ES-I3 (cell line): ENCODE measurements at regions not wholly inside any gene's neighbourhood (a gene's known extent, or its start where the extent isn't known, plus 50 kb on each side); places are given as distances from the start of the nearest gene placed in this dataset.

Experiments used
- H3K36me3 ChIP-seq: 2 replicates; pipeline ENCODE4 v1.6.1; 2013; ENCODE audit warnings: mild to moderate bottlenecking, low read length, control low read depth, moderate library complexity; ENCODE audit not compliant: insufficient read depth
- H3K4me1 ChIP-seq: 2 replicates; pipeline ENCODE4 v1.6.1; 2013; ENCODE audit warnings: mild to moderate bottlenecking, control low read depth, low read length; ENCODE audit not compliant: insufficient read depth
- H3K9ac ChIP-seq: 2 replicates; pipeline ENCODE4 v1.6.1; 2013; ENCODE audit warnings: low read depth, mild to moderate bottlenecking, low read length, moderate library complexity
- H3K9me3 ChIP-seq: 2 replicates; pipeline ENCODE4 v1.6.1; 2013; ENCODE audit warnings: mild to moderate bottlenecking, low read length, moderate library complexity; ENCODE audit not compliant: control insufficient read depth, insufficient read depth

DNA sequence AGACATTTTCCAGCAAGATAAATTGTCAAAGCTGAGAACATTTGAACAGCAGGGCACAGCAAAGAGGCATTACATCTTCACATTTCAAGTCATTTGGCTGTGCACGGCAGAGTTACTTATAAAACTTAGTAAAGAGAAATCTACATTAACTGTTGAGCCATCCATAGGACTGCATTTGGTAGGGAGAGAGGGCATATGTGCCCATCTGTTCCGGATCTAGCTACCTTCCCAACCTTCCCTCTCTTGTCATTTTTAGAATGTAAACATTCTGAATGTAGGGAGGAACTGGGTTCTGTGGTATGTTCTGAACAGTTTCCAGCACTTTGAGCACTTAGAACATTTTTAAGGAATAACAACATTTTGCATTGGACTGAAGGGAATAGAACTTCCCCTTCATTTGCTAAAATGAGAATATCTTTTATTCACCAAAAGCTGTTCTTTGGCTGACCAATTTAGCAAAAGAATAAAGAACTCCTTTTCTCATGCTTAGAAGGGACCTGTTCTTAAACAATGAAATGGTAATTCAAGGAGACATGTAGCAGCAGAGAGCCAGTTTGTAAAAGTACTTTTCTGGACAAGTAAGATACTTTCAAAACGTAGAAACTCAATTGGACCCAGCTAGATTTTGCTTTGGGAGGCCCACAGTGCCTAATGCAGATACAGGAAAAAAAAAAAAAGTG lies 104.4 kb downstream of the CETN3 start:
- Histone ChIP-seq H3K36me3 (no peaks in the 10 kb centered on the region), H3K9ac (no peak overlapping the region), H3K9me3 (no peaks in the 10 kb centered on the region), H3K4me1 (peaks cover 9% of the 10 kb centered on the region; the same call in 1 of the 2 replicates)

DNA sequence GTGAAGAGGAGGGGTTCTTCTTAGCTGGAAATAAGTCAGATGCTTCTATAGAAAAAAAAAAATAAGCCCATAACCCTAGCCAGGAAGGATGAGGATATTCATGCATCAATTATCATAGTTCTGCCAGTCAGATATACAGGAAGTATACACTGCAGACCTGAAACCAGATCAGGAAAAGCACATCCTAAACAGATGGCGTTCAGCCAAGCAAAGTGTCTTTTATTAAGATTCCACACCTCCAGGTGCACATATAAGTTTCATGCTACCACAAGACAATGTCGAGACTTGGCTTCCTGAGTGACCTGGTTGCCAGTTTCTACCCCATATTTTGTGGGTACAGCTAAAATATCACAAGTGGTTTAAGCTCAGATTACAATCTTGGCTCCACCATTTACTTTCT lies 108.3 kb downstream of the CETN3 start:
- H3K9me3 ChIP-seq: no peaks in the 10 kb centered on the region
- H3K9ac ChIP-seq: no peak overlapping the region
- no peaks in the 10 kb centered on the region for H3K36me3 ChIP-seq
- H3K4me1 ChIP-seq: peaks cover 15% of the 10 kb centered on the region; the same call in 1 of the 2 replicates

DNA sequence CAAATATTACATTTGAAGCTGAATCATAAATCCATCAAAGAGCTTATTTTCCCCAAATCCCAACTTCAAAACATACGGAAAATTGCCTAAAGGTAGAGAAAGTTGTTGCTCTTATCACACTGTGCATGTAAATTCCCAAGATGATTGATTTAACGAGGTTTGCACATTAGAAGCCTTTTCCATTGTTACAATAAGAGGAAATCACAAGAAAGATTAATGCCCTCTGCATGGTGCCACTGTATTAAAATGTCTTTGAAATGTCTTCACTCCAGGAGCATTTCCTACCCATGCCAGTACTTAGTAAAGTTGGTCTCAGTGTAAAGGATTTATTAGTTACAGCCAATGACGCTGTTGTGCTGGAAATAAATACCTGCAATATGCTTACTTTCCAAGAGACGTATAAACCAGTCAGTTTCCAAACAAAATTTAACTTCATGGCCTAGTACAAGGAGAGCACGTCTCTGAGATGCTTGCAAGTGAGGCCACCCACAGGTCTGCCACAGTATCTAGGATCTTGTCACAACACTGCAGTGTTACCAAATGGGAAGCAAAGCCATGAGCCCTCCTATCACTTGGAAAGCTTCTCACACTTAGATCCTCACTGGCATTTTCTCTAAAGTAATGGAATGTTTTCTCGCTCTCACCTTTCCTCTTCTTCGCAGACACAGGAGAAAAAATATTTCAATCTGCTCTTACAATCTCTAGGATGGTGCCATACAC lies 112.4 kb downstream of the CETN3 start:
- Histone ChIP-seq H3K9me3 (no peaks in the 10 kb centered on the region), H3K36me3 (no peaks in the 10 kb centered on the region), H3K9ac (no peak overlapping the region), H3K4me1 (0 out of 2 replicates have a peak, but pooled peaks cover 5% of the 10 kb centered on the region)

DNA sequence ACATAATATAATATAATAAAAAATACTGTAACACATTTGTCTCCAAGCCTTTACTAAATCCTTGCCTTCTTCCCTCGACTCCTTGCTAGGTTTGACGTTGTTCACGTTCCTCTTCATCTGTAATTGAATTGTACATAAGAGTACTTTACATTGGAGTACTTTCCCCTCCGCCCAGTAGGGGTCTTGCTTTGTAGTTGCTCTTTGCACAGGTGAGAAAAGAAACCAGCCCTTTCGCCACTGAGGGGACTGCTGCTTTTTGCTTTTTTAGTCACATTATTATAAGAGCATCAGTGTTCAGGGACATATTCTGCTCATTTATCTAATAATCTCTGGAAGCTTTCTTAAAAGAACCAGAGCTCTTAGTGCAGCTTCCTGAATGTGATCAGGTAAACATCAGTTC lies 115.0 kb downstream of the CETN3 start:
- 0 out of 2 replicates have a peak, but pooled peaks cover 3% of the 10 kb centered on the region for H3K9me3 ChIP-seq
- 0 out of 2 replicates have a peak, but pooled peaks cover 5% of the 10 kb centered on the region for H3K4me1 ChIP-seq
- no peak overlapping the region for H3K9ac ChIP-seq
- no peaks in the 10 kb centered on the region for H3K36me3 ChIP-seq

DNA sequence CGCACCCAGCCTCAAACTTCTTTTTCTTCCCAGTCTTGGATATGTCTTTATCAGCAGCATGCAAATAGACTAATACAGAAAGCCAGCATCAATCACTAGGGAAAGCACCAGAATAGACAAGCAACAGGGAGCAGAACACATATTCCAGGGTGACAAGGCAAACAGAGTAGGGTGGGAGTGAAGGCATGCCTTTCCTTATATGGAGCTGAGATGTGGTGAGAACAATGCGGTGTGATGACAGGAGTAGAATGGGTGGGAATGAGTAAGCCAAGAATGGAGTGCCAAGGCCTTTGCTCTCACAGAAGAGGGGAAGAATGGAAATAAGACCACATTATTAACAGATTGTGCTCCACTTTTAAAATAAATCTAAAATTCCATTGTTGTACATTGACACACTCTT lies 115.6 kb downstream of the CETN3 start:
- Histone ChIP-seq H3K9ac (no peak overlapping the region), H3K4me1 (0 out of 2 replicates have a peak, but pooled peaks cover 5% of the 10 kb centered on the region), H3K36me3 (no peaks in the 10 kb centered on the region), H3K9me3 (0 out of 2 replicates have a peak, but pooled peaks cover 3% of the 10 kb centered on the region)

DNA sequence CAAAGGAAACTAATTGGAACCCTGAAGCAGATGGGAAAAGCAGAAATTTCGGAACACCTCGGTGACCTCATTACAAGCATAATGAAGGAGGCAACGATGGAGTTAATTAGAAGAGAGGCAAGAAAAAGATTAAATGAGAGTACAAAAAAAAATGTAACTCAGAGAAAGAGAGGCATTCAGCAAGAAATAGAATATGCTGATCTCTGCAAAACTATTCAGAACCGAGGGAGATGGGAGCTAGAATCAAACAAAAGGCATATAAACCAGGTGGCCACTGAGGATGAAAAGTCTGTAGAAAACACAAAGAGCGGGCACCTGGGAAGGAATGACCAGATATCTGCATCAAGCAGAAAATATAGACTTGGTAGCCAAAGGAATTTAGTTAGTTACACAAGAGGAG lies 118.9 kb downstream of the CETN3 start:
- Histone ChIP-seq H3K9me3 (0 out of 2 replicates have a peak, but pooled peaks cover 3% of the 10 kb centered on the region), H3K4me1 (no peaks in the 10 kb centered on the region), H3K36me3 (no peaks in the 10 kb centered on the region), H3K9ac (no peak overlapping the region)

DNA sequence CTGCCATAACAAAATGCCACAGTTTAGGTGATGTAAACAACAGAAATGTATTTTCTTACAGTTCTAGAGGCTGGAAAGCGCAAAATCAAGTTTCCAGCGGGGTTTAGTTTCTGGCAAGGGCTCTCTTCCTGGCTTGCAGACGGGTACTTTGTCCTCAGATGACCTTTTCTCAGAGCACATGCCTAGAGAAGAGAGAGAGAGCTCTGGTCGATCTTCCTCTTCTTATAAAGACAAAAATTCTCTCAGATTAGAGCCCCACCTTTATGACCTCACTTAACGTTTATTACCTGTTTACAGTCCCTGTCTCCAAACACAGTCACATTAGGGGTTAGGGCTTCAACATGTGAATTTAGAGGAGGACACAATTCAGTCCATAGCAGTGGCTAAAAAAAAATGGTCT lies 119.7 kb downstream of the CETN3 start:
- Histone ChIP-seq H3K9me3 (0 out of 2 replicates have a peak, but pooled peaks cover 3% of the 10 kb centered on the region), H3K36me3 (no peaks in the 10 kb centered on the region), H3K9ac (no peak overlapping the region), H3K4me1 (no peaks in the 10 kb centered on the region)

DNA sequence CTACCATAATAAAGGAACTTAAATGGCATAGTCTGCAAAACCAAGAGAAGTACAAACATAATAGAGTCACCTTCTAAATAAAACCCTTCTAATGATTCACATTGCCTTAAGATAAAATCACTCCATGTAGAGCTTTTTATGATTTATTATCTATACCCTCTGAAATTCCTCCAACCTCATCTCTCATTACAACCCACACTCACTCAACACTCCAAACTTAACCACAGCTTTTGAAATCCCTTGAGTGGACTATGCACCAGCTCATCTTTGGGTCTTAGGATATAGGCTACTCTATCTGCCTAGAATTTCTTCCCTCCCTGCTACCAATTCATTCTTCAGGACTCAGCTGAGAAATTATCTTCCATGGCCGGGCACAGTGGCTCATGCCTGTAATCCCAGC lies 122.5 kb downstream of the CETN3 start:
- Histone ChIP-seq H3K9ac (no peak overlapping the region), H3K9me3 (0 out of 2 replicates have a peak, but pooled peaks cover 3% of the 10 kb centered on the region), H3K36me3 (no peaks in the 10 kb centered on the region), H3K4me1 (no peaks in the 10 kb centered on the region)

DNA sequence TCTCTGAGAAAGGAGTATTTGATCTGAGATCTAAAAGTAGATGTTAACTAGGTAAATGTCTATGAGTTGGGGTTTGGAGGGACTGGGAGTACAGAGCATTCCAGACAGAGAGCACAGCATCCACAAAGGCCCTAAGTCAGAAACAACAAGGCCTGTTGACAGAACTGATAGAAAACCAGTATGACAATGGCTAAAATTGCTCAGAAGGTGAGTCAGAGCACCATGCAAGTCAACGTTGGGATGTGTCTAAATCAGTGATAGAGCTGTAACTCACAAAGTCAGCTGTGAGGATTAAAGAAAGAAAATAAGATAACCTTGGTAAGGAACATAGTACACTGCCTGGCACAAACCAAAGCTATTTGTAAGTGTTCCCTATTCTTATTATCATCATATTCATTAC lies 124.0 kb downstream of the CETN3 start:
- Histone ChIP-seq H3K9me3 (0 out of 2 replicates have a peak, but pooled peaks cover 2% of the 10 kb centered on the region), H3K9ac (no peak overlapping the region), H3K4me1 (no peaks in the 10 kb centered on the region), H3K36me3 (no peaks in the 10 kb centered on the region)

DNA sequence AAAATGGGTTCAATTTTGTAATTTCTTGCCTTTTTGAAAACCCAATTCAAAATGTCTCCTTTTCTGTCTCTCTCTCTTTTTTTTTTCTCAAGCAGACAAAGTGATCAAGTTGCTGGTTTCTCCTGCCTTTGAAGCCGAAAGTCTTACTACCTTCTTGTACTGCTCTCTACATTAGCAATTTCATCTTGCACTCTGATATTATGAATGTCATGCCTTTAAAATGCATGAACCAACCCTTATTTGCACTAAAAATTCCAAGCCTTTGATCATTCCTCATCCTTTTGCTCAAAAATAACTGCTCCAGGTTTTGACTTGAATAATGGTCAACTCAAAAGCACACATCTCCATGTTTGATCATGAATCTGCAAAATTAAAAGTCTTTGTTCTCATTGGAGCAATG lies 125.2 kb downstream of the CETN3 start:
- Histone ChIP-seq H3K9me3 (no peaks in the 10 kb centered on the region), H3K9ac (no peak overlapping the region), H3K4me1 (no peaks in the 10 kb centered on the region), H3K36me3 (no peaks in the 10 kb centered on the region)

DNA sequence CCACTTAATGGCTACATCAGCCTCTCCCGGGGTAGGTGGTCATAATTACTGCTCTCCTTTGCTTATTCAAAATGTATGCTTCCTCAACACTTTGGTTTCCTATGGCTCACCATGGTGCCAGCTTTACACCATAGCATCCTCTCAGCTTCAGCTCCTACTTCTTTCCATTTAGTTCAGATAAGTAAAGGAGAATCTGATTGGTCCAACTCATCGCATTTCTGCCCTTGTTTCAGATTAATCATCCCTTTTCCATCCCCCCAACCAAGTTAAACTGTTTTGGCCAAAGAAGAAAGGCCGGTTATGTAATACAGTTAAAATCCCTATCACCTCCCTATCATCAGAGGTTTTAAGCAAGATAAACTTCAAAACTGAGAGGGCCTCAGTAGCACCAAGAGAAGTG lies 130.5 kb downstream of the CETN3 start:
- Histone ChIP-seq H3K4me1 (no peaks in the 10 kb centered on the region), H3K9me3 (no peaks in the 10 kb centered on the region), H3K9ac (no peak overlapping the region), H3K36me3 (no peaks in the 10 kb centered on the region)

DNA sequence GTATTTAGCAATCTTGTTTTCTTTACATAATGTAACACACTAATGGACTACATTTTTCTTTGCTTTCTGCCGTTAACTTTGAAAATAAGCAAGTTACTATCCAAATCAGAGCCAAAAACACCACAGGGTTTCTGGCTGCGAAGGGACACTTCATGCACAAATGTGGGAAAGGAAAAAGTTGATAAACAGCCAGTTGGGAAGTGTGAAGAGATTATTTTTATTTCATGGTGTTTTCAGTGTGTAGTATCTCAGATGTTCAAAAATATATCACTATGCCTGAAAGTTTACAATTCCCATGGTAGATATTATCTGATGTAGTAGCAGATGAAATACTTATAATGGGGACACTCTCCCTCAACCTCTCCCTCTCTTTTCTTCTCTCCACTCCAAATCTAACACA lies 135.3 kb downstream of the CETN3 start:
- Histone ChIP-seq H3K9ac (no peak overlapping the region), H3K4me1 (no peaks in the 10 kb centered on the region), H3K9me3 (no peaks in the 10 kb centered on the region), H3K36me3 (no peaks in the 10 kb centered on the region)

DNA sequence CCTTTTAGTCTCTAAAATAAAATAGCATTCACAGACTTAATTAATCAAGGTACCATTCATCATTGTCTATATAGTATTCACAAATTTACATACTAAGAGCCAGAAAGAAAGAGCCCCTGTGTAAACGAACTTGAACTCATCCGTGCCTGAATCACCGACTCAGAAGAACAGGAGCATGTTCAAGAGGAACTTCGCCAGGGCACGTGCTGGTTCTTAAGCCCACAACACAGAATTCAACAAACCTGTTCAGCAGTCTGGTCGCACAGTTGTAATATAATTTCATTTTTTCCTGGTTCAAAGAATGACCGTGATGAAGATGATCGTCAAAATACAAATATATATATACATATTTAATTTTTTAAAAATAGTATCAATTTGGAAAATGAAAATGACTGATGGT lies 141.9 kb downstream of the CETN3 start:
- Histone ChIP-seq H3K9me3 (no peaks in the 10 kb centered on the region), H3K4me1 (0 out of 2 replicates have a peak, but pooled peaks cover 3% of the 10 kb centered on the region), H3K36me3 (no peaks in the 10 kb centered on the region), H3K9ac (no peak overlapping the region)

DNA sequence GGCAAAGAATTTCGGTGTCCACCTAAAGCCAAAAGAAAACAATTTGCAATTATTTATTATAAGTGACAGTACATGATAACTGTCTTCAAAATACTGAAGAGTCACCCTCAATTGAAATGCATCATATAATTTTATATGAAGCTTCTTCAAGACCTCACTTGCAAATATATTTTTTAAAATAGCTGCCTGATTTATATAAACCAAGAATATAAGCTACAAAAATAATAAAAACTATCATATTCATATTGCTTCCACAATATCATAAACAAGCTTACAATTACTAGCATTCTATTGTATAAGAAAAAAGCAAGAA lies 144.1 kb downstream of the CETN3 start:
- H3K9me3 ChIP-seq: no peaks in the 10 kb centered on the region
- H3K4me1 ChIP-seq: 0 out of 2 replicates have a peak, but pooled peaks cover 3% of the 10 kb centered on the region
- H3K9ac ChIP-seq: no peak overlapping the region
- no peaks in the 10 kb centered on the region for H3K36me3 ChIP-seq
